Middle frontal gyrus (tissue), 1 donor: ENCODE measurements at regions not wholly inside any gene's neighbourhood (a gene's known extent, or its start where the extent isn't known, plus 50 kb on each side); places are given as distances from the start of the nearest gene placed in this dataset.
"Not testable (repeated sequence)": the region's sequence is repeated elsewhere in the genome, so short reads cannot be mapped to it uniquely, and the experiment has no call there.

Experiments
- DNase-seq: peaks from one replicate; pipeline ENCODE4 v3.0.0-alpha.2; 2015; ENCODE audit warnings: low spot score; ENCODE audit errors: extremely low spot score

DNA sequence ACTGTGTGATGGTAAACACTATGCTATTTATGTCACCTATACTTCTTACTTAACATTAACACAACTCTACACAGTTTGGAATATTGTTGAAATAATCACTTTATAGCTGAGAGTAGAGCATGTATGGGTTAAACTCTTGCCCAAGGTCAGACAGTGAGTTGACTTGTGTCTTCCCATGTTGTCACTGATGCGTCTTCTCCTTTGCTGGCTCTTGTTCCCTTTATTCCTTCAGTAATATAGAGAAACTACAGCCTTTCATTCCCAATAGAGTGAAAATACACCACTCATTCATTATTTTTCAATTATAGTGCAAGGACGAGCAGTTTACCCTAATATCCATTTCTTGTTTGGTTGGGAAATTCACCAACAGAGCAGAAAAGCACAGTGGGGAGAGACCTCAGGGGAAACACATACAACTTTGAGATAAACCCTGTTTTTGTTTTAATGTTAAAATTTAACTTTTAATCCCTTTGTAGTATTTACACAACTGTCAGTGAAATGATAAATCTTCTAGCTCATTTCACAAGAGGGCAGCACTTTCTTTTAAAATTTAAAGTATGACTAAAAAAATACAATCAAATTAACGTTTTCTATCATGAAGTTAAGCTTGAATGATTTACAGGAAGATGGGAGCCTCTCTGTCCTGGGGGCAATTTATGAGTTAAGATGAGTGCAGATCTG is 363.0 kb downstream of the UTRN start:
- no peak for DNase-seq

DNA sequence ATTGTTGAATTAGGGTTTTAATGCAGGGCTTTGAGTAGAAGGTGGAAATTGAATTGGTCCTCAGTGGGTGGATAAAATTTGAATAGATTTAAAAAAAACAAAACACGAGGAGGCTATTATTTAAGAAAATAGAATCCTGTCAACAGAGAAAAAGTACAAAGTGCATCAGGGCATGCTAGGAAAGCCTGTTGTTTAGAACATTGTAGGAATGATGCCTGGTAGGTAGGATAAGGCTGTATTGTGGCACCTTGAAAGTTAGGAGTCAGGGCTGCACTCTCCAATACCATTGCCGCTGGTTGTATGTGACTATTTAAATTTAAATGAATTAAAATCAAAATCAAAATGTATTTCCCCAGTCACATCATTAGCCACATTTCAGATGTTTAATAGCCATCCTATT is 363.9 kb downstream of the UTRN start:
- no peak for DNase-seq

DNA sequence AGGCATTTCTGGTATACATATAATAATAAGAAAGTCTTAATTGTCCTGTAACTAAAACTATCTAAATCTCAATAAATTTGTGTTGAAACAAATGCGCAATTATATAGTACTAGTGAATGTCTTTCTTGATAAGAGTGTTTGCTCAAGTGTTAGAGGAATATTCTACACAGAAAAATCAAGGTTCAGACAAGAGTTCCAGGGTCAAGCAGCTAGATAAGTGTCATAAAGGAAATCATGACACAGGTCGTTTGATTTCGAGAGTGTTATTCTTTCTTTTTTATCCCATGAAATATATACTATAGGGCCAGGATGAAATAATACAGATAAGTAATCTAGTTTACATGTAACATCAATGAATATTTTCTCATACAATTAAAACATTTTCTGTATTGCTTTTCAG is 366.1 kb downstream of the UTRN start:
- DNase-seq, result no peak

DNA sequence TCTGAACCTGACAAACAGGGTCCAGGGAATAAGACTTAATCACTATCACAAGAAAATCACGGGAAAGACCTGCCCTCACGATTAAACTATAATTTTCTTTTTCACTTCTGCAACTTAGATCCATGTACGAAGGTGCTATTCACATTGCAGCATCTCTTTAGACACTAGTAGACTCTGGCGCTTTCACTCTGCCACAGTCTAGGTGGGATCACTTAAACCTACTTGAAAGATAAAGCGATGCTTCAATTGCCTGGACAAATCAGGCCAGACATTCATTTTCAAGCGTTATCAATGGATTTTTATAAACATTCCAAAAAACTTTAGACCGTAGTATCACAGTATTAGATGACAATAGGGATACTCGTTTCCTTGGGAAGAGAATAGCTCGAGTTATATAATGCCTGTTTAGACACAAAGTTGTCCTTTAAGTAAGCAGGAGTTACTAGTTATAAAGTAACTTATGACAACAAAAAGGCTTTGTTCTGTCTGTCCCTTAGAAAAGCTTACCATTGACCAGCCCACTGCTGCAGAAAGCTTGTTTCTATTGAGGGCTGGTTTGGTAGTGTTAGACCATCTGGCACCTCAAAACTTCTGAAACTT is 367.3 kb downstream of the UTRN start:
- DNase-seq, result no peak

DNA sequence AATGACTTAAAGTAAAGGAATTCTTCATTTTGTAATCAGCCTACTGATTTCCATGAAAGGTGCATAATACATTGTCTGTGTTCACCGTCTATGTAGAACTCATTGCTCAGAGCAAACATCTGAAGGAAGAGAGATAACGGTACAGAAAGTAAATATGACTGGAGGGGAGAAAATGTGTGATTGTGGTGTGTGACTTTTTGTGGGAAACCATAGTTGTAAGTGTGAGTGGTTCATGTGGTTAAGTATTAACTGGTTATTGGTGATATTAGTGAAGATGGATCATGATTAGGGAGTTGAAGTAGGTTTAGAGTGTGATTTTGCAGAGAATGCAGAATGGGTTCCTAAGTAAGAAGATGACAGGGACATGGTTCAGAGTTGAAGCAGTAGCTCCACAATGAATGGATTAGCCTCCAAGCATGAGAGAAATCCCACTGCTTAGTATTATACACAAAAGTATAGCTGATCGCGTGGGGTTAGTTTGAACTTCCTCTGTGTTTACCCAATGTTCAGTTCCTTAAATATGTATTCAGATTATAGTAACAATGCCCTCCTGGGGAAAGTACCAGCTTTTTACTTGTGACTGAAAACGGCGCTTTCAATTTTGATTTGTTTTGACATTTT is 368.9 kb downstream of the UTRN start:
- DNase-seq, result no peak

DNA sequence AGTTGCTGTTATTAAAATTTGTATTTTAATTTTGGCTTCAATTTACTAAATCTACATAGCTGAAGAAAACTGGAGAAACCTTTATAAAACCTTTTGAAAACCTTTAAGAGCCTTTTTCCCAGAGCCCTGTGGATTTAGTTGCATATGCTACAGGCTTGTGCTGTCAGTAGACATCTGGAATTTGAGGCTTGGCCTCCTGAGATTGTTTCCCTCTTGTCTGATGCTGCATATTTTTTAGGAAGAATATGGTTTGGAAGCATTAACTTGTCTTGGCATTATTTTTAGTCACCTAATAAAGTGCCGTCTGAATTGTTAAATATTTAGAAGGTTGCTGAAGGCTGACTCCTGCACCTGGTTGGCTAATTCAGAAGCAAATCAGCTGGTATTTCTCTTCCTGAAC is 369.4 kb downstream of the UTRN start:
- DNase-seq, result no peak

DNA sequence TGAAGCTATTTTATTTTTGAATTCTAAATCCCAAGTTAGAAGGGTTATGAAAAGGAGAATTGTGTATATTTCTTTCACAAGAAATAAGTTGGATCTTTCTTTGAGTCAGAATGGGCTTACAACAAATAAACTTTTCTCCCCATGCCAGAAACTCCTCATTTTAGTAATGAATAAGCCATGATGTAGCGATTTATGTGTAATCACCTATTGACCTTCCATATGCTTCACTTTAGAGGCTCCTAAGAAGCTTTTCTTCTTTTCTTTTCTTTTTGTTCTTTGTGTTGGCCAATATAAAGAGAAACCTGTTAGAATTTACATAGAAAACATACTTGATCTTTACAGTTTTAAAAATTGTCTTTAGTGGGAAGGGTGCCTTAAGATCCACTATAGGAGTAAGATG is 370.2 kb downstream of the UTRN start:
- DNase-seq, result no peak

DNA sequence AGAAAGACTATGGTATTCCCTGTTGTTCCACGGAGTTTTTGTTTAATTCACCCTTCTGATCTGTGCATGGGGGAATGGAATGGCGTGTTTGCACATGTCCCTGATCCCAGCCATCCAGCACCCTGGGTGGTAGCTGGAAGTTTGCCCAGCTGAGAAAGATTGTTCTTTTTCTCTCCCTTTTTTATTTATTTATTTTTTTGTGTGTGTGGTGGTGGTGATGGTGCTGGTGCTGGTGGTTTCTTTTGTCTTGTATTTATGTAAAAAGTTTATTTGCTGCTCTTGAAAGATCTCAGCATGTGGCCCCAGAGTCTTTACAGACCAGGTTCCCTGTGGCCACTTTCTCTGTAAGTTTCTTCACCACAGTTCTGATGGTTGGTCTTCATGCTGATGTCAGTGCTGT is 372.6 kb downstream of the UTRN start:
- DNase-seq, result no peak

DNA sequence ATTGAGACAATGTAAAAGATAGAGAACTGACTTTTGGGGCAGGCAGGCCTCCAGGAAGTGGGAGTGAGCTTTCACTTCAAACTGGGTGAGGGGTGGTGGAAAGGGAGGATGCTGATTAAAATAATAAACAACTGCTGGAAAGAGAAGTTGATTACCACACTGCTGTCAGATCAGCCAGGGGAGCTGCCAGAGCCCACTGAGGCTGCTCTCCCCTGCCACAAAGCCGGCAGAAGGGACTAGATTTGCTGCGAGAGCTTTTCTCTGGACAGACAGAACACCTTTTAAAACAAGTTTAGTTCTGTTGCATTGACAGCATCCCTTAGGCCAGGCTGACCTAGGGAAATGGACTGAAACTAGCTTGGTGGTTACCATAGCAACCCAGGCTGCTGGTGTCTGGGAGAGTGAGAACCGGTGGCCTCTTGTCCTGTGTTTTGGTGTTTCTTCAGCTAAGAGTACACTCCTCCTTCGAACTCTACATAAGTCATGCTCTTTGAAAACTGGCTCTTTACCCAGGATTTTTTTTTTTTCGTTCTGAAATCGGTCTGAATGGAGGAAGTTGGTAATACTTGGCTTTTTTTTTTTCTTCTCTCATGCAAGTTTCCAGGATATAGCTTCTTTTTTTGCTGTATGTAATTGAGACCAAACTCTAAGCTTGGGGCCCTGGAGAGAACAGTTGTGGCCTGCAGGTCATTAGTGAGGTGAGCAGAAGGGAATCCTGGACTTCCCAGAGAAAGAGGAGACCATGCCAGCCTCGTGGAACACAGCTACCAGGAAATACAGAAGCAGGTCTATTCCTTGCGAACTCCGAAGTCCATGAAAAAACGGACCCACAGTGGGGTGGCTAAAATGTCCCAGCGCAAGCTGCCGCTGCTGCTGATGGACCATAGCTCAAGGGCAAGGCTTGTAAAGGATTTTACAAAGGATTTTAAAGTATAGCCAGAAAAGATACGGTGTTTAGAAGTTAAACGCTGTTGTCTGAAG is 374.4 kb downstream of the UTRN start:
- no peak for DNase-seq

DNA sequence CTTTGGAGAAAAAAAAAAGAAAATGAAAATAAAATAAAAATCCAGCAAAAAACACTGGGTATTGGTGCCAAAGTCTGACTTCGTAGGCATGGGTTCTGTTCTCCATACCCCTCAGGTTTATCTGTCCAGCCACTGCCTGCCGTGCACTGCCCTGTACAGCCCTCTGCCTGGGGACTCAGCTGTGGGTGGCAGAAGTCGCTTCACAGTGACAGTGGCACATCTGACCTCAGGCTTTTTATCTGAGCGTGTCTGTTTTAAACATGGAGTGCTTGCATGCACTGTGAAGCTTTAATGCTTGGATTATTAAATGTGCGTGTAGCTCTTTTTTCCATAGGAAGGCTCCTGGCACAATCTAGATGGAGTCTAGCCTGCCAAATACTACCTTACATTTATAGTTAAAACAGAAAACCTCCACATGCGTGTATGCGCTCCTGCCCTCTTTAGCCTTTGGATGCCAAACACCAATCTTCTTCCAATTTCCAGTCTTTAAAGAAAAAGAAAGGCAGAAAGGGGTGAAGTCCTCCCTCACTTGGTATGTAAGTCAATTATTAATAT is 375.5 kb downstream of the UTRN start:
- DNase-seq, result no peak

DNA sequence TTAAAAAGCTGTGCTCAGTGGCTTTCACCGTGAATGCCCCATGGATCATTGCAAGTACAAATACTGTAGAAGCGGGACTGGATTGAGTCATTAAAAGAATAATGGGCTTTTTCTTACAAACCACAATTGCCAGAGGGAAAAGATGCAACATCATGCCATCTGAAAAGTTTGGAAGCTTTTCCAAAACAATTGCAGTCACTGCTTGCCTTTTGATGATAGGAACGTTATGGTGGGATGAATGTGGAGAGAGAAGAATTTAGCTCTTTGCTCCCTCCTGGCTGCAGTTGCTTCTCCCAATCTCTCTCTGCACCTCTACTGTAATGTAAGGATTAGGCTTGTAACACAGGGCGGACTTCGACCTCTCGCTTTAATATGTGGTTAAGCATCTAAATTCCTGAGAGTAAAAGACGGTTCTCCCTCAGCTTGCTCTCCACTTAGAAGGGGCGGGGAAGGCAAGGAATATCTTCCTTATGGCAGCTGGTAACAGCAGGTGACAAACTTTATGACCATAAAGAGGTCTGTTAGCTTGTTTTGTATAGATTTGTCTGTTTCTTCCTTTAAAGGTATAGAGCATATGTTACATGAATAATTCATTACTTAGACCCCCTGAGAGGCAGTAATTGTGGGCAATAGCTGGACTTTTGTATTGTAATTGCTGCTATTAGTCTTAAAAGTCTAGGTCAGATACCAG is 376.1 kb downstream of the UTRN start:
- DNase-seq, result no peak

DNA sequence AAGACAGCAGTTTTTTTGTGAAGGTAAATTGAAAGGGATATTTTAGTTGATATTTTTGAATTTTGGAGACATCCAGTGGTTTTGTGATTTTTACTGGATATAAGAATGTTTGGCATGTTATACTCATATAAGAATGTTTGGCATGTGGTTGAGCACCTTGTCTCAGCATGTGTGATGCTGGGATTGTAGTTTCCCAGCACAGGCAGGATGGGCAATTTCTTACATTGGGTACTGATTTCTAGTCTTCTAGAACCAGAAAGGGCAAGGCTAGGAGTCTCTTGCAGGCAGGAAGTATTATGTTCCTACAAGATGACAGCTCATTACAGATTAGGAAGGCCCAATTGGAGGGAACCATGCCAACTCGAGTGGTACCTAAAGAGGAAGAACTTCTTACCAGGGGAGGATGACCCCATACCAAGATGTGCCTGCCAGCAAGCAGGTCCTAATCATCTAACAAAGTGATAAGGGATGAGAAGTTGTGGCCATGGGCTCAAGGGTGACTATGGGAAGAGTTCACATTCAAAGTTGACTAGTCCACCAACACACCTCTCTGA is 377.8 kb downstream of the UTRN start:
- no peak for DNase-seq

DNA sequence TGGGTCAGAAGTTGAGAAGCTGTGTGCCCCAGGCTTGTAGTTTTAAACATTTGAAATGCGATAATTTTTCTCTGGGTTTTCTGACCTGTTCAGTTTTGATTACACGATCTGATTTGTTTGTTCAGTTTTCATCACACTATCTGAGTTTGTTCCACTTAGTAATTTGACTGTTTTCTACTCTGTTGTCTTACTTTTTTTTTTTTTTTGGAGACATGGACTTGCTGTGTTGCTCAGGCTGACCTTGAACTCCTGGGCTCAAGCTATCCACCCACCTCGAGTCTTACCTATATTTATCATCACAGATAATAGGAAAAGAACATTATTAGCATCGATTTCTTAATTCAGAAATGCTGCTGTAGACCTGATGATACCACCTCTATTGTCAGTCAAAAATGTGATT is 379.1 kb downstream of the UTRN start:
- no peak for DNase-seq

DNA sequence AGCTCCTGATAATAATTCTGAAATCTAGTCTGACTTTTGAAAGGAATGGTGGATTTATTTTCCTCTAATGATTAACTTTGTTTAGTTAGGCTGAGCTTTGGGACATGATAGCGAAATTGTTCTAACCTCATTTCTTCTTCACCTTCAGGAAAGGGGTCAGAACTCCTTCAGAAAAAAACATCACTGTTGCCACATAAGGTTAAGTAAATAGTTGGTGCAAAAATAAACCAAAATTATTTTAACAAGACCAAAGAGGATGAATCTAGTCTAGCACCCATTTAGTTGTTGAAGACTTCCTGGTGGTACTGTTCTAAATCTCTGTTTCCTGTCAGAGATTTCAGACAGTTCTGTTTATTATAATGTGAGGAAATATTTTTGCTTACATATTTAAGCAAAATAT is 379.8 kb downstream of the UTRN start:
- no peak for DNase-seq

DNA sequence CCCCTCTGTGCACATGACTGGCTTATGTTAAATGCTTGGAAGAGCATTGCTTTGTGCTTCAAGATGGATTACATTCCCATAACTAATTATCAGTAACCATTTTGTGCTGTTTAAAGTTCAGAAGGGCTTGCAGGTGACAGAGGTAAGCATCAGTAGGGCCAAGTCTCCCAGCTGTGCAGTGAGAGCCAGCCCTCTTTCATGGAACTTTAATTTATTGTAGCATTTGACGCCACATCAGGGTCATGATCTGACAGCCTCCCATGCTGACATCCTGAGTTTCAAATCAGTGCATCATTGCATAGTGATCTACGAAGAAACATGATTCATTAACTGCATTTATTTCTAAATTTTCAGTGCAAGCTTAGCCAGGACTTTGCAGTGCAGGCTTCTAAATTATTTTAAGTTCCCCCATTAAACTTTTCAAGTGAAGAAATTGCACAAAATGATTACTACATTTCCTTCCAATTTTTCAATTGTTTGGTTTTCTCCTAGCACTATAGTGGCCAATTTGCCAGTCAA is 380.9 kb downstream of the UTRN start:
- DNase-seq, result no peak

DNA sequence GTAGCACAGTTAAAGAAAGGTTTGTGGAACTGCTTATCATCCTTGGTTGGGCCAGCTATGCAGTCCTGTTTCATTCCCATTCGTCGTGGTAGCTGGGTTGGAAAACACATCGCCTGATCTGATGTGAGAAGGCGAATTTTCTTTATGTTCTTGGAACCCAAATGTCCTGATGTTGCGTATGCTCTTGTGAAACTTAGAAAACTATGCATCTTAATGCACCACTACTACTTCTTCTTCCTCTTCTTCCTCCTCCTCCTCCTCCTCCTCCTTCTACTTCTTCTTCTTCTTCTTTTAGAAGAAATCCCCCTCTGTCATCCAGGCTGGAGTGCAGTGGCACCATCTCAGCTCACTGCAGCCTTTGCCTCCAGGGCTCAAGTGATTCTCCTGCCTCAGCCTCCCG is 381.6 kb downstream of the UTRN start:
- DNase-seq, result no peak

DNA sequence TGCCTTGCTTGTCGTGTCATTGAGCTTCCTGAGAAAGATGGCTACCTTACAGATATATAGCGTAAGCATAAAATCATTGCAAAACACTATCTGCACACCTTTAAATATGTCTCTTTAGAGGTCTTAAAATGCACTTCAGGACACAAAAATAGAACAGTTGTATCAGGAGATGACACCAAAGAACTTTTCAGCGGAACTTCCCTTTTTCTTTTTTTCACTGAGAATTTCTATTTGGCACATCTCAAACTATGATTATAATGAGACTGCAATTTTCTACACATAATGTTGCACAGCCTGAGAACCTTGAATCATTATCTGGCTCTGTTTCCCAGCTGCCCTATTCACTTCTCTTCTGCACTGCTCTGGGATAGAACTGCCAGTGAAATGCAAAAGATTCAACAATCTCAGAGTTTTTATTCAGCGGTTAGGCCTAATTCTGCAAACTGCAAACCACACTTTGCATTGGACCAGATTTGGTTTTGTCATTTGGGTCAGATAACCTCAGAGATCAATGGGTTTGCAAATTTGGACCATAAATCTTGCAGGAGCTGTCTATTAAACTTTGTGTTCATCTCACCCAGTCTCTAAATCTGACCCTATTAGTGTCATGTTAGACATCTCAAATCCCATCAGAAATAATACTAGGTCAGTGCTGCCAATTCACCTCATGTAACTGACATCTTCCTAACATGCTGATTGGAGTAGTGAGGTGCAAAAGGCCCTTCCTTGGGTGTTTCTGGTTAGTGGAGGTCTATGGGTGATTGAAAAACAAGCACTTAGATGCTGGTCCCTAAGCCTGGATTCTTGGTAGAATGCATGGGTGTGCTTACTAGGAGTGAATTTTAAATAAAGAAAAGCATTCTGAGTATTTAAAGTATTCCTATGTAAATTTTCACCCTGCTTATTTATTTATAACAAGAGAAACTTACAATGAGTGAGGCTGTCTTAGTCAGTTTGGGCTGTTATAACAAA is 382.7 kb downstream of the UTRN start:
- no peak for DNase-seq

DNA sequence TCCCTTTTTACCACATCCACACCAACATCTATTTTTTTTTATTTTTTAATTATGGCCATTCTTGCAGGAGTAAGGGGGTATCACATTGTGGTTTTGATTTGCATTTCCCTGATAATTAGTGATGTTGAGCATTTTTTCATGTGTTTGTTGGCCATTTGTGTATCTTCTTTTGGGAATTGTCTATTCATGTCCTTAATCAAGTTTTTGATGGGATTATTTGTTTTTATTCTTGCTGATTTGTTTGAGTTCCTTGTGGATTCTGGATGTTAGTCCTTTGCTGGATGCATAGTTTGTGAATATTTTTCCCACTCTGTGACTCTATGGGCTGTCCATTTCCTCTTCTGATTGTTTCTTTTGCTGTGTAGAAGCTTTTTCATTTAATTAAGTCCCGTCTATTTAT is 385.1 kb downstream of the UTRN start:
- not testable (repeated sequence) for DNase-seq

DNA sequence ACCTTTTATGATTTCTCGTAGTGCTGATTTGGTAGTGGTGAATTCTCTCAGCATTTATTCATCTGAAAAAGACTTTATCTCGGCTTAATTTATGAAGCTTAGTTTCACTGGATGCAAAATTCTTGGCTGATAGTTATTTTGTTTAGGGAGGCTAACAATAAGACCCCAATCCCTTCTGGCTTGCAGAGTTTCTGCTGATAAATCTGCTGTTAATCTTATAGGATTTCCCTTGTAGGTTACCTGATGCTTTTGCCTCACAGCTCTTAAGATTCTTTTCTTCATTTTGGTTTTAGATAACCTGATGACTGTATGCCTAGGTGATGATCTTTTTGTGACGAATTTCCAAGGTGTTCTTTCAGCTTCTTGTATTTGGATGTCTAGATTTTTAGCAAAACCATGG is 388.7 kb downstream of the UTRN start:
- no peak for DNase-seq
